Upper lobe of right lung (tissue), 1 donor: ENCODE measurements at regions not wholly inside any gene's neighbourhood (a gene's known extent, or its start where the extent isn't known, plus 50 kb on each side); places are given as distances from the start of the nearest gene placed in this dataset.

ENCODE experiments used
- ATAC-seq: fragments of 200-7000 bp; cut with Tn5 transposase; one replicate; pipeline ENCODE4 v1.9.1; 2020; ENCODE audit warnings: mild to moderate bottlenecking, moderate library complexity
- DNase-seq: peaks from one replicate; pipeline ENCODE4 v3.0.0-alpha.2; 2020
- H3K27ac ChIP-seq: fragments of 200-600 bp; one replicate; pipeline ENCODE4 v1.8.0; 2022
- H3K27me3 ChIP-seq: fragments of 200-600 bp; one replicate; pipeline ENCODE4 v1.8.0; 2022; ENCODE audit warnings: mild to moderate bottlenecking
- H3K36me3 ChIP-seq: fragments of 200-600 bp; one replicate; pipeline ENCODE4 v1.8.0; 2022
- H3K4me1 ChIP-seq: fragments of 200-600 bp; one replicate; pipeline ENCODE4 v1.8.0; 2022
- H3K4me3 ChIP-seq: fragments of 200-600 bp; one replicate; pipeline ENCODE4 v1.8.0; 2022; ENCODE audit warnings: mild to moderate bottlenecking
- H3K9me3 ChIP-seq: fragments of 200-600 bp; one replicate; pipeline ENCODE4 v1.8.0; 2022
- CTCF ChIP-seq: fragments of 200-600 bp; IDR thresholded peaks from one replicate; pipeline ENCODE4 v1.8.0; 2022; ENCODE audit warnings: antibody characterized with exemption
- intact Hi-C: fragments of 100-400 bp; cut with DNase I; formaldehyde crosslinking; loops from one replicate; pipeline ENCODE4 v1.11.0; 2022
- donor health status: DM: no; HTN: yes; CAD: no; lungs with severe emphysema.

GRCh38 chr1:163537809-163538208, 216.1 kb downstream of the NUF2 start:
- TF ChIP-seq CTCF: no peak
- Histone ChIP-seq H3K27ac (no peak overlapping the region), H3K4me1 (no peaks in the 10 kb centered on the region), H3K4me3 (no peak overlapping the region), H3K9me3 (no peaks in the 10 kb centered on the region), H3K27me3 (no peaks in the 10 kb centered on the region), H3K36me3 (no peaks in the 10 kb centered on the region)
- intact Hi-C loops: no loop called here
- DNase-seq (no peak), ATAC-seq (no peak)

GRCh38 chr1:163538667-163539066, 216.9 kb downstream of the NUF2 start:
- H3K4me1 ChIP-seq: no peaks in the 10 kb centered on the region
- intact Hi-C loops: no loop called here
- TF ChIP-seq CTCF: no peak
- no peak overlapping the region for H3K27ac ChIP-seq
- no peak for ATAC-seq
- no peaks in the 10 kb centered on the region for H3K36me3 ChIP-seq
- H3K27me3 ChIP-seq: no peaks in the 10 kb centered on the region
- no peak for DNase-seq
- no peak overlapping the region for H3K4me3 ChIP-seq
- H3K9me3 ChIP-seq: no peaks in the 10 kb centered on the region

GRCh38 chr1:163540727-163541126, 219.0 kb downstream of the NUF2 start:
- Histone ChIP-seq H3K4me3 (no peak overlapping the region), H3K27me3 (no peaks in the 10 kb centered on the region), H3K9me3 (no peaks in the 10 kb centered on the region), H3K27ac (no peak overlapping the region), H3K4me1 (no peaks in the 10 kb centered on the region), H3K36me3 (no peaks in the 10 kb centered on the region)
- DNase-seq (no peak), ATAC-seq (no peak)
- TF ChIP-seq CTCF: no peak
- intact Hi-C loops: no loop called here

GRCh38 chr1:163544441-163544840, 222.7 kb downstream of the NUF2 start:
- no peak overlapping the region for H3K4me3 ChIP-seq
- no peak for DNase-seq
- no peak overlapping the region for H3K27ac ChIP-seq
- H3K27me3 ChIP-seq: no peaks in the 10 kb centered on the region
- intact Hi-C loops: no loop called here
- H3K4me1 ChIP-seq: no peaks in the 10 kb centered on the region
- H3K36me3 ChIP-seq: no peaks in the 10 kb centered on the region
- TF ChIP-seq CTCF: no peak
- H3K9me3 ChIP-seq: no peaks in the 10 kb centered on the region
- no peak for ATAC-seq

GRCh38 chr1:163558162-163558561, 236.4 kb downstream of the NUF2 start:
- H3K9me3 ChIP-seq: no peaks in the 10 kb centered on the region
- DNase-seq (no peak), ATAC-seq (no peak)
- no peaks in the 10 kb centered on the region for H3K4me1 ChIP-seq
- H3K27ac ChIP-seq: no peak overlapping the region
- intact Hi-C loops: no loop called here
- no peak overlapping the region for H3K4me3 ChIP-seq
- no peaks in the 10 kb centered on the region for H3K36me3 ChIP-seq
- no peaks in the 10 kb centered on the region for H3K27me3 ChIP-seq
- TF ChIP-seq CTCF: no peak

GRCh38 chr1:163561580-163562295, 240.0 kb downstream of the NUF2 start:
- H3K4me3 ChIP-seq: no peak overlapping the region

More at GRCh38 chr1:163561580-163562295, 240.0 kb downstream of the NUF2 start:
- no peaks in the 10 kb centered on the region for H3K9me3 ChIP-seq
- TF ChIP-seq CTCF: peak; percentile 31
- DNase-seq (no peak), ATAC-seq (no peak)
- no peaks in the 10 kb centered on the region for H3K36me3 ChIP-seq
- intact Hi-C loops: no loop called here
- H3K4me1 ChIP-seq: no peaks in the 10 kb centered on the region
- H3K27me3 ChIP-seq: no peaks in the 10 kb centered on the region
- H3K27ac ChIP-seq: no peak overlapping the region
